Spleen (tissue), 11 donors: ENCODE measurements at regions not wholly inside any gene's neighbourhood (a gene's known extent, or its start where the extent isn't known, plus 50 kb on each side); places are given as distances from the start of the nearest gene placed in this dataset.

Experiments used
- DNase-seq: peaks from one replicate; pipeline ENCODE4 v3.0.0-alpha.2; 2020
- H3K27ac ChIP-seq, 8 donors: fragments of 200-600 bp; sonication (generic) in 7 of 8; 1 replicate in 4 of 8; 2 replicates in 4 of 8; pipeline versions ENCODE4 v1.5.0 to v1.8.0; 2016 to 2021; ENCODE audit warnings: inconsistent platforms in 4 of 8, mild to moderate bottlenecking in 4 of 8, moderate library complexity in 1 of 8
- H3K27me3 ChIP-seq, 7 donors: fragments of 200-600 bp; sonication (generic) in 6 of 7; replicated peaks in 1 of 7; 1 replicate in 4 of 7; 2 replicates in 3 of 7; pipeline versions ENCODE4 v1.5.0 to v1.8.0; 2016 to 2021; ENCODE audit warnings: inconsistent platforms in 3 of 7, mild to moderate bottlenecking in 1 of 7
- H3K36me3 ChIP-seq, 6 donors: fragments of 200-600 bp; sonication (generic) in 5 of 6; 1 replicate in 4 of 6; 2 replicates in 2 of 6; pipeline versions ENCODE4 v1.5.0 to v1.8.0; 2016 to 2021; ENCODE audit warnings: inconsistent platforms in 2 of 6
- H3K4me1 ChIP-seq, 6 donors: fragments of 200-600 bp; sonication (generic) in 5 of 6; 1 replicate in 3 of 6; 2 replicates in 3 of 6; pipeline versions ENCODE4 v1.5.0 to v1.8.0; 2016 to 2021; ENCODE audit warnings: inconsistent platforms in 3 of 6
- H3K4me3 ChIP-seq, 8 donors: fragments of 200-600 bp; sonication (generic) in 7 of 8; 1 replicate in 4 of 8; 2 replicates in 4 of 8; pipeline versions ENCODE4 v1.5.0 to v1.8.0; 2016 to 2021; ENCODE audit warnings: inconsistent platforms in 4 of 8, mild to moderate bottlenecking in 4 of 8, moderate library complexity in 2 of 8
- H3K9me3 ChIP-seq, 8 donors: fragments of 200-600 bp; sonication (generic) in 7 of 8; 1 replicate in 4 of 8; 2 replicates in 4 of 8; pipeline versions ENCODE4 v1.5.0 to v1.8.0; 2016 to 2021; ENCODE audit warnings: inconsistent platforms in 4 of 8
- POLR2A ChIP-seq, 3 donors: fragments of 450-650 bp; IDR thresholded peaks; one replicate each; pipeline ENCODE4 v1.5.1; 2017; ENCODE audit warnings: antibody characterized with exemption in 3 of 3, mild to moderate bottlenecking in 1 of 3
- POLR2AphosphoS5 ChIP-seq, 3 donors: sonication (generic); formaldehyde crosslinking; IDR thresholded peaks; one replicate each; pipeline ENCODE4 v1.5.1; 2017; ENCODE audit warnings: antibody characterized with exemption in 3 of 3
- WGBS, 5 donors: extraction: QIAGEN DNeasy Blood & Tissue Kit in 3 of 5; methylation state at CpG; one replicate each; pipeline versions ENCODE4 v1.1.5 to v1.1.7; 2013 to 2018; 5-methylcytosine and 5-hydroxymethylcytosine counted together
- intact Hi-C: fragments of 100-400 bp; cut with DNase I; formaldehyde crosslinking; loops from one replicate; pipeline ENCODE4 v1.15.0; 2023; ENCODE audit warnings: low total_unique reads
- TF ChIP-seq, protein P1 (sequence below), 11 experiments: fragments of 200-600 bp in 7 of 11; fragments of 450-650 bp in 4 of 11; sonication (generic) in 4 of 11; IDR thresholded peaks in 8 of 11; conservative IDR thresholded peaks in 3 of 11; 1 replicate in 7 of 11; 2 replicates in 4 of 11; pipeline versions ENCODE4 v1.4.0 to v1.8.0; 2016 to 2021; ENCODE audit warnings: antibody characterized with exemption in 11 of 11, inconsistent platforms in 4 of 11, mild to moderate bottlenecking in 1 of 11
- donor health status: healthy with polysubstance abuse.
- donor health status: DM: no; HTN: no; CAD: no; lungs with moderate emphysema.
- donor health status: DM: no; HTN: no; CAD: no.
- donor health status: Bipolar disorder and iron deficiency.
- donor health status: healthy.
- donor health status: DM: no; HTN: no; CAD: no.
- donor health status: DM: yes; HTN: yes; CAD: no.

GRCh38 chr14:49497725-49498348 lies 88.3 kb downstream of the RPS29 start:
- no peaks in the 10 kb centered on the region for H3K36me3 ChIP-seq
- intact Hi-C loops: no loop called here
- H3K27me3 ChIP-seq: peaks cover 0 to 18% (median 0%) of the 10 kb centered on the region in 7 donors
- no peaks in the 10 kb centered on the region for H3K9me3 ChIP-seq
- DNase-seq: no peak
- TF ChIP-seq POLR2AphosphoS5 (IDR thresholded peaks at IDR 0.05): no peak
- TF ChIP-seq, protein P1, sequence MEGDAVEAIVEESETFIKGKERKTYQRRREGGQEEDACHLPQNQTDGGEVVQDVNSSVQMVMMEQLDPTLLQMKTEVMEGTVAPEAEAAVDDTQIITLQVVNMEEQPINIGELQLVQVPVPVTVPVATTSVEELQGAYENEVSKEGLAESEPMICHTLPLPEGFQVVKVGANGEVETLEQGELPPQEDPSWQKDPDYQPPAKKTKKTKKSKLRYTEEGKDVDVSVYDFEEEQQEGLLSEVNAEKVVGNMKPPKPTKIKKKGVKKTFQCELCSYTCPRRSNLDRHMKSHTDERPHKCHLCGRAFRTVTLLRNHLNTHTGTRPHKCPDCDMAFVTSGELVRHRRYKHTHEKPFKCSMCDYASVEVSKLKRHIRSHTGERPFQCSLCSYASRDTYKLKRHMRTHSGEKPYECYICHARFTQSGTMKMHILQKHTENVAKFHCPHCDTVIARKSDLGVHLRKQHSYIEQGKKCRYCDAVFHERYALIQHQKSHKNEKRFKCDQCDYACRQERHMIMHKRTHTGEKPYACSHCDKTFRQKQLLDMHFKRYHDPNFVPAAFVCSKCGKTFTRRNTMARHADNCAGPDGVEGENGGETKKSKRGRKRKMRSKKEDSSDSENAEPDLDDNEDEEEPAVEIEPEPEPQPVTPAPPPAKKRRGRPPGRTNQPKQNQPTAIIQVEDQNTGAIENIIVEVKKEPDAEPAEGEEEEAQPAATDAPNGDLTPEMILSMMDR (IDR thresholded peaks at IDR 0.05 in 8 of 11, conservative IDR thresholded peaks at IDR 0.05 in 3 of 11): peak; percentile 35 to 79 (median 65)
- WGBS, 5 donors: 22 to 25% (median 23%) methylated on average over 7 of the region's 7 CpGs
- no peak overlapping the region for H3K27ac ChIP-seq
- H3K4me1 ChIP-seq: no peaks in the 10 kb centered on the region
- H3K4me3 ChIP-seq: no peak overlapping the region

GRCh38 chr14:49497267-49497666 lies 88.9 kb downstream of the RPS29 start:
- intact Hi-C loops: no loop called here
- Histone ChIP-seq H3K9me3 (no peaks in the 10 kb centered on the region), H3K36me3 (no peaks in the 10 kb centered on the region), H3K4me3 (no peak overlapping the region), H3K4me1 (no peaks in the 10 kb centered on the region), H3K27ac (no peak overlapping the region), H3K27me3 (peaks cover 0 to 18% (median 0%) of the 10 kb centered on the region in 7 donors)
- TF ChIP-seq POLR2AphosphoS5 (IDR thresholded peaks at IDR 0.05): no peak
- DNase-seq: no peak
- 81 to 94% (median 89%) methylated on average over 7 of the region's 7 CpGs for WGBS, 5 donors

DNA sequence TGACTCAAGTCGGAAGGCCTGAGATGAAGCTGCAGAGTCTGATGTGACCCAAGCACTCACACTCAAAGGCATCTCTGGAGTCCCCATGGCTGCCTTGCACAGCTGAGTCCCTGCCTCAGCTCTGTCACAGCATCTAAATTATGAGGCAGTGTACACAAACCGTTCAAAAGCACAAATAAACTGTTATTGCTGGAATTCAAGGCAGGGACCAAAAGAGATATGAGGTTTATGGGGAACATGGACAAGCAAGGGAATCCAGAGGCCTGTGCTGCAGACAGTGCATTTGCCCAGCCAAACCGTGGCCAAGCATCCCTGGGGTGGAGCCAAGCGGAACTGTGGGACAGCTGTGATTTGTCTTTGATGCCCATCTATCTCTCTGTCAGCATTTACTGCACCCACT lies 91.3 kb downstream of the RPS29 start:
- H3K9me3 ChIP-seq: no peaks in the 10 kb centered on the region
- peaks cover 0 to 16% (median 0%) of the 10 kb centered on the region in 7 donors for H3K27me3 ChIP-seq
- DNase-seq: no peak
- intact Hi-C loops: no loop called here
- no peak for TF ChIP-seq POLR2A (IDR thresholded peaks at IDR 0.05)
- TF ChIP-seq, protein P1 (IDR thresholded peaks at IDR 0.05 in 8 of 11, conservative IDR thresholded peaks at IDR 0.05 in 3 of 11): no peak
- TF ChIP-seq POLR2AphosphoS5 (IDR thresholded peaks at IDR 0.05): no peak
- H3K36me3 ChIP-seq: no peaks in the 10 kb centered on the region
- 64 to 81% (median 79%) methylated on average over 4 of the region's 4 CpGs for WGBS, 5 donors
- H3K4me1 ChIP-seq: no peaks in the 10 kb centered on the region
- no peak overlapping the region for H3K27ac ChIP-seq
- H3K4me3 ChIP-seq: no peak overlapping the region

GRCh38 chr14:49493557-49493956 lies 92.6 kb downstream of the RPS29 start:
- 19 to 37% (median 24%) methylated on average over 3 of the region's 3 CpGs for WGBS, 5 donors
- Histone ChIP-seq H3K36me3 (no peaks in the 10 kb centered on the region), H3K4me1 (no peaks in the 10 kb centered on the region), H3K4me3 (no peak overlapping the region), H3K27ac (no peak overlapping the region), H3K9me3 (no peaks in the 10 kb centered on the region), H3K27me3 (peaks cover 0 to 7% (median 0%) of the 10 kb centered on the region in 7 donors)
- TF ChIP-seq, protein P1 (IDR thresholded peaks at IDR 0.05 in 8 of 11, conservative IDR thresholded peaks at IDR 0.05 in 3 of 11): no peak
- no peak for TF ChIP-seq POLR2AphosphoS5 (IDR thresholded peaks at IDR 0.05)
- TF ChIP-seq POLR2A (IDR thresholded peaks at IDR 0.05): no peak
- no peak for DNase-seq
- intact Hi-C loops: no loop called here
